HG02759 (cell line): ENCODE measurements at regions not wholly inside any gene's neighbourhood (a gene's known extent, or its start where the extent isn't known, plus 50 kb on each side); places are given as distances from the start of the nearest gene placed in this dataset.
"Not testable (repeated sequence)": the region's sequence is repeated elsewhere in the genome, so short reads cannot be mapped to it uniquely, and the experiment has no call there.

Experiments used
- ATAC-seq: cut with Tn5 transposase; IDR thresholded peaks from one replicate; pipeline ENCODE4 v1.9.1; 2021; ENCODE audit warnings: mild to moderate bottlenecking, moderate library complexity; ENCODE audit not compliant: unreplicated experiment

DNA sequence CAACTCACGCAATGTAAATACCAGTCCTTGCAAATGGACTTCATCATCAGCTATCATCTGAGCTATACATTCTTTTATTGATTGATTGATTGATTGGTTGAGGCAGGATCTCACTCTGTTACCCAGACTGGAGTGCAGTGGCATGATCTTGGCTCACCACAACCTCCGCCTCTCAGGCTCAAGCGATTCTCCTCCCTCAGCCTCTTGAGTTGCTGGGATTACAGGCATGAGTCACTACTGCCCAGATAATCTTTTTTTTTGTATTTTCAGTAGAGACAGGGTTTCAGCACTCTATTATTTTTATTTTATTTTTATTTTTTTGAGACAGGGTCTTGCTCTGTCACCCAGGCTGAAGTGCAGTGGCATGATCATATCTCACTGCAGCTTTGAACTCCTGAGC lies 369.5 kb downstream of the MAT2B start:
- not testable (repeated sequence) for ATAC-seq

DNA sequence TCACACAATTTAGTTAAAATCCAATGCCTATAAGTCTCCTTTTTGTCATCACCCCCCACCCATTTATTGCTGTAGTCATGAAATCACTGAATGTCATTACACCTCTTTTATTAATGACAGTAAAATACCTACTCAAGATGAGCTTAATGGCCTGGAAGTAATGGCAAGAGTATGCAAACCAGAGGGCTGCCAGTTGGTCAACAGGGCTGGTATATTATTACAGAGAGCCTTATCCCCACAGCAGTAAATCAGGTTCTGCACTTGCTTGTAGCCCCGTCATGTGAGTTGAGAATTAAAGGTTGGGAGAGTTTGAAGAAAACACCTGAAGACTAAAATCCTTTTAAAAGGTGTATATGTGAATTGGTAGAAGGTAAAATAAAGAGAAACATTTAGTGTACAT lies 372.4 kb downstream of the MAT2B start:
- ATAC-seq: no peak

DNA sequence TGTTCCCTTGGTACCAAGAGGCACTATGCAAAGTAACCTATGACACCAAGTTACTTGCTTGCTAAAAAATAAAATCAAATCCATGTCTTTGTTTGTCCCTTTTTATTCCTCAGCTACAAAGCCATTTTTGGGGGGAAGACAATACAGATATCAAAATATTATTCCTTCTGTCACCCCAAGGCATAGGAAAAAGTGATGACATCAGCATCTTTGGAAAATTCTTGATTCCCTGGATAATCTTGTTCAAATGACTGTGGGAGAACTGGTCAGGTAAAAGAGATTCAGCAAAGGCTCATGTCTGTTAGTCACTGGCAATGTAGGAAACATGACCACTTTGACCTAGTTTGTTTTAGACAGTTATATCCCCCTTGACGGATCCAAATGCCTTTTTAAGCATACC lies 373.1 kb downstream of the MAT2B start:
- no peak for ATAC-seq

DNA sequence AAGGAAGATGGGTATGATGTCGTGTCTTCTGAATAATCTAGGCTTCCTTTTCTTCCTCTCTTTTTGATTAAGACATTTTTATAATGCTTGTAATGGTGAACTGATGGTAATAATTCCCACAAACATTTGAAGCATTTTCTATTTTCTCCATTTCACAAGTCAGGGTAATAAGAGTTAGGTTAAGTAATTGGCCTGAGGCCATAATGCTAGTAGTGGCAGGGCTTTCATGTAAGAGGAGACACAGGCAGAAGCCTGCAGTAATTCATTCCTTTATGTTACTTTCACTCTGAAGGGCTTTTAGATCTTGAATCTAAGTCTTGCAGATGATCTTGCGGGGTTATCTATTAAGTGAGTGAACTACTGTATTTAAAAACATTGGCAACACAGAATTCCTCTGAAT lies 374.9 kb downstream of the MAT2B start:
- no peak for ATAC-seq

DNA sequence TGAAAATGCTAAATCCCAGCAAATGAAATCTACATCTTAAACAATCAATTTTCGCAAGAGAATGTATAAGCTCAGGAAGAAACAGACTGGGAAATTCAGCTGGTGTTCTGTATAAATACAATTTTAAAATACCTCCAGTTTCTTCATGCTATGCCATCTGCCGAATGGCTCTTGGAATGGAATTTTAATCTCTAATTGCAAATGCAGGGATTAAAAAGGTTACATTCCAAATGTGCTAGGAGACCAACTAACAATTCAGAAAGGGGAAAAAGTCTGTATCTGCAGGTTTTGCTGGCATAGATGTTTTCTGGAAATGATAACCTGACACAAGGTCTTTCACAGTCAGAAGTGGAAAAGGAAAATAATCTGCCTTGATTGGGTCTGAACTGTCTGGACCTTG lies 379.7 kb downstream of the MAT2B start:
- ATAC-seq: no peak

DNA sequence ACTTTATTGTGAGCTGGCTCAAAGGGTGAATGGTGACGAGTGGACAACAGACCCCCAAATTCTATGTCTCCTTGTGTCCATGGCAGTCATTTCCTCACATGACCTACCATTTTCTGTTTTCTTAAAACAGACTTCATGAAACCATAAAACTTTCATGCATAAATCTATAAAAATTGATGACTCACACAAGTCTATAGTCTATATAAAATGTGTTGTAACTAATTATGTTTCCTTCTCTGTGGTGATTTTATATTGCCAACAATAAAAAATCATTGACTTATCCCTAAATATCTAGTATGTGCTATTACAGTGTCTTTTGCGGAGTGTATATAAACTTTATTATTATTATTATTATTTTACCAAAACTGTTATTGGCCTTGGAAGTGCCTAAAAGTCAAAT lies 382.4 kb downstream of the MAT2B start:
- ATAC-seq: no peak

DNA sequence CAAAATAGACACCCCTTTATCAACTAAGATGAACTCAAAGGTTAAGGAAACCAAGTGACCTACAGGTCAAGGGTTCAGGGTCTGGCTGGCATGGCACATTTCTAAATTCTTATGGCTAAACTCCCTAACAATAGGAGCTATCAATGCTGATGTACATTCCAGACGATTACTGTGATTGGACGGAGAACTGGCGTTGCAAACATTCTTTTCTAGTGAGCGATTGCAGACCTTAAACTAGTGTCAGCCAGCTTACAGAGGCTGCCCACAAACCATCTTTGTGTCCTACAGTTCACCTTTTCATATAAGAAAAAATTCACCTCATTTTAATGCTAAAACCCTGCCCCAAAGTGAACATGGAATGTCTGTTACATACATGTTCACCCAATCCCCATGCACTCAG lies 382.9 kb downstream of the MAT2B start:
- no peak for ATAC-seq

DNA sequence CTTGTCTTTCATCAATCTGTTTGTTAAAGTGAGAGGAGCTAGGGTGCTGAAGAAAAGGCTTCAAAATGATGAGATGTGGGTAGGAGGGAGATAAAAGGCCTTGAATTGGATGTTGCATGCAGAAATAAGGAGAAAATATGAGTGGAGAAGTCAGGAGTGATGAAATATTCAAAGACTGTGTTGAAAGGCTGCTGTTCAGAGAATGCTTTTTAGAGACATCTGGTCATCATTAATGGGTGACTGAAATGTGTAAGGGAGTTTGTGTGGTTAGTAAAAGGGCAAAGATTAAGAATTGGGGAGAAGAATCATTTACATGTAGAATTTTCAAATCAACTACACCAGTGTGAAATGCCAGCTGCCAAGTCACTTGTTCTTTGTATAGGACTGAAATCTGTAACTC lies 383.9 kb downstream of the MAT2B start:
- no peak for ATAC-seq

DNA sequence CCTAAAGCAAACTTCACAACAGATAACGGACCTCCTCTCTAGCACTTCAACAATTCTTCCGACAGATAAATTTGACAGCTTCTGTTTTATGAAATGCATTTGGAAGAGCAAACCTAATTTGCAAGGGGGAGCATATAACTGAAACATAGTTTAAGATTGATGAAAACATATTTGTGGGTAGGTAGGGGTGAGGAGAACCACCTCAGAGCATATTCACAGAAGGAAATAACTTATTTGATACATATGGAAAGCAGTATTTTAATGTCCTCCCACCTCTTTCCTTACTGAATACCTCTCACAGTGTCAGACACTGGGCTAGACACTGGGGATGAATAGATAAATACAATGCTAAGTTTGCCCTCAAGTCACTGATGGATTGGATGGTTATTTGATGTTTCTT lies 384.8 kb downstream of the MAT2B start:
- no peak for ATAC-seq

DNA sequence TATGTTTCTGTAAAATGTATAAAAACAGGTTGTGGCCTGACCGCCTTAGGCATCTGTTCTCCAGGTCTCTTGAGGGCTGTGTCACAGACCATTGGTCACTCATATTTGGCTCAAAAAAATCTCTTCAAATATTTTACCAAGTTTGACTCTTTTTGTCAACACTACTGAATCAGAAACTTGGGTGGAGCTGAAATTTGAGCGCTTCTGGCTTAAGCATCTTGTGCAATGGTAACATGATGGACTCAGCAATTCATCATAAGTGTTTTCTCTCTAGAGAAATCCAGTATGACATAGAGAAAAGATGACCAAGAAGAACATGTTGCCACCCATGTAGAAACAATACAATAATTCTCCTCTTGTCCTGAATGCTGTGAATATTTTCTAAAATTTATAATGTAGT lies 387.9 kb downstream of the MAT2B start:
- no peak for ATAC-seq

DNA sequence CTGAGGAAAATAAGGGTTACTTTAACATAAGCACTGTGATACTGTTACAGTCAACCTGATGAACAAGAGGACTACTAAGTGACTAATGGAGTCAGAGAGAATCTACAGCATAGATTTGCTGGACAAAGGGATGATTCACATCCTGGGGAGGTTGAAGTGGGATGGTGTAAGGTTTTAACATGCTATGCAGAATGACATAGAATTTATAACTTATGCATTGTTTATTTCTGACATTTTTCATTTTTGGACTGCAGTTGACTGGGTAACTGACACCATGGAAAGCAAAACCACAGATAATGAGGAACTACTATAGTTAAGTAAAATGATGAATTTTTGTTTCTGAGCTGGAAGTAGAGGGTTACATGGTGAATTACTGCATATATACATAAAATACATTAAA lies 389.2 kb downstream of the MAT2B start:
- no peak for ATAC-seq

DNA sequence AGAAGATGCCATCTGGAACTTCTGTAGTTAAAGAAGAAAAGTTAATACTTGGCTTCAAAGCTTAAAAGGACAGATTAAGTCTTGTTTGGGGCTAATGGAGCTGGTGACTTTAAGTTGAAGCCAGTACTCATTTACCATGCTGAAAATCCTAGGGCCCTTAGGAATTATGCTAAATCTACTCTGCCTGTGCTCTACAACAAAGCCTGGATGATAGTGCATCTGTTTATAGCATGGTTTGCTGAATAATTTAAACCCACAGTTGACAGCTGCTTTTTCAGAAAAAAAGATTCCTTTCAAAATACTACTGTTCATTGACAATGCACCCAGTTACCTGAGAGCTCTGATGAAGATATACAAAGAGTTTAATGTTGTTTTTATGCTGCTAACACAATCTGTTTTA lies 393.5 kb downstream of the MAT2B start:
- no peak for ATAC-seq

DNA sequence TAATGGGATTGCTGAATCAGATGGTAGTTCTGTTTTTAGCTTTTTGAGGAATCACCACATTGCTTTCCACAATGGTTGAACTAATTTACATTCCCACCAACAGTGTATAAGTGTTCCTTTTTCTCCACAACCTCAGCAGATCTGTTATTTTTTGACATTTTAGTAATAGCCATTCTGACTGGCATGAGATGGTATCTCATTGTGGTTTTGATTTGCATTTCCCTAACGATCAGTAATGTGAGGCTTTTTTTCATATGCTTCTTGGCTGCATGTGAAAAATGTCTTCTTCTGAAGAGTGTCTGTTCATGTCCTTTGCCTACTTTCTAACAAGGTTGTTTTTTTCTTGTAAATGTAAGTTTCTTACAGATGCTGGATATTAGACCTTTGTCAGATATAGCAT lies 402.4 kb downstream of the MAT2B start:
- peak; percentile 64 for ATAC-seq

DNA sequence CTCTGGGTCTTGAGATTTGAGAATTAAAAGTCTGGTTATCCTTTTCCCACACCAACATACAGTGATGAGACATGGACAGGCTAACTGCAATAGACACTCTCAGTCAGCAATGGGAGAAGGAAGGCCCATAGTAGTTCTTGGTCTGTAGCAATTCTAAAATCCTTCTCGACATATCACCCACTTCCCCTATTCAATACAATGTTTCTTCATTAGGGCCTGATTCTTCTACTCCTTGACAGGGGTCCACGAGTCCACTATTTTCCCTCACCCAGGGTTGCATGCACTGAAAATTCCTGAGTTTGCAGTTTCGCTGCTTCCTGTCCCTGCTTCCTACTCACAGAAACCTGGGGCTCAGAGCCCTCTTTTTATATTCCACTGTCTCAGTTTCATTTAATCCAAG lies 402.8 kb downstream of the MAT2B start:
- peak; percentile 36 for ATAC-seq

DNA sequence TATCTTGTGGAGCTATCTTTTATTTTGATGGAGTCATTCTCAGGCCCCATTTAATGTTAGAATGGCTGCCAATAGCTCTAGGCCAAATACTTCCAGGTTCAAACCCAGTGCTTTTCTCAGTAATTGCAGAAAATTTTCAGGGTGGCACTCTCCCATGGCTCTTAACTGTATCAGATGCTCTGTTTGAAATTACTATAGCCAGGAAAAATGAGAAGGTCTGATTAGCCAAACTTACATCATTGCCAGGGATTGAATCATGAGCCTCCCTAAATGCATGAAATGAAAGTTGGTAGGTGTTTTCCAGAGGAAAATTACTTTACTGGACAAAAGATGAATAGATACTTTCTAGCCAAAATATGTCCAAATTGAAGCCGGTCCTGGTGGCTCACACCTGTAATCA lies 404.8 kb downstream of the MAT2B start:
- ATAC-seq: no peak

DNA sequence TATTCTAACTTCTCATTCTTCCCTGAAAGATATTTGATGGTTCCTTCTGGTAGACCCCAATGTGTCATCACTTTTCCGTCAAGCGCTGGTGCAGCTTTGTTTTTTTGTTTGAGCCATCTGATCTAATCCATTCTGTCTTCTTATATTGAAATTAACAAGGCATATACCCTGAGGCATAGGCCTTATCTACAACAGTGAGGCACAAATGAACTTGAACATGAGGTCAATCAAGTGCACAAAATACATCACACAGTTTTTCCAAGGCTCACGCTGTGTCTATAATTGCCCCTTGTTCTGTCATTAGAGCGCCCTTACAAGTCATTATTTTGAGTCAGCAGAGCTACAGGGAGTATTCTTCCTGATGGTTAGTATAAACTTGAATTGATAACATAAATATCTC lies 406.6 kb downstream of the MAT2B start:
- no peak for ATAC-seq

DNA sequence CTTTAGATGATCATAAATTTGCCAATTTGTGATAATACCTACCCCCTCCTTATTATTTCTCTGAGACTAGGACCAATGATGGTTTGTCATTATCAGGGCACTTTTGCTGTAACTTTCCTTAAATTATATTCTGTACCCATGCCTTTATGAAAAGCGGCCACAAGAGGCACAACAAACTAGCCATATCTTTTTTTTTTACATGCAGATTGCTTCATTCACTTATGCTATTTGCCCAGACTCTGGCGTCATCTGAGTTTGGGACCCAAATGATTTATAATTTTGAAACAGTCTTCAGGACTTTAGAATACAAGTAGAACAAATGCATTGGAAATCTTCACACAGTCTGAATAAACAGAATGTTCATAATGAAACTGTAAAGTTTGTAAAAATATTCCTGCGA lies 408.1 kb downstream of the MAT2B start:
- no peak for ATAC-seq

DNA sequence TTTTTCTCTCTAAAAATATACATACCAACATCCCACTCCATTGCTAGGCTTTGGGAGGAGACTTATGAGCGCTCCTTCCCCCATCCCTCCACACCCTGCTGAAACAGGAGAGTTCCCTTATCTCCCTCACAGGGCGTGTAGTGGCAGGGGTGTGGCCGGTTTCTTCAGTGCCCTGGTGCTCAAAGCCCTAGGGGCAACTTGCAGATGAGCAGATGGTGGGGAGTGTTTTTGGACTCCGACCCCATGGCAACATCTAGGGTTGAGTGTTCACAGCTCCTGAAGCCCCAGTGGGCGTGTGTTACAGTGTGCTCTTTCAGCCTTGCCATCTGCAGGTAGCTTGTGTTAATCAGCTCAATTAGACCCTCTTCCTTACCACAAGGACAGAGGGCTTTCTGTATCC lies 409.5 kb downstream of the MAT2B start:
- ATAC-seq: peak; percentile 46

DNA sequence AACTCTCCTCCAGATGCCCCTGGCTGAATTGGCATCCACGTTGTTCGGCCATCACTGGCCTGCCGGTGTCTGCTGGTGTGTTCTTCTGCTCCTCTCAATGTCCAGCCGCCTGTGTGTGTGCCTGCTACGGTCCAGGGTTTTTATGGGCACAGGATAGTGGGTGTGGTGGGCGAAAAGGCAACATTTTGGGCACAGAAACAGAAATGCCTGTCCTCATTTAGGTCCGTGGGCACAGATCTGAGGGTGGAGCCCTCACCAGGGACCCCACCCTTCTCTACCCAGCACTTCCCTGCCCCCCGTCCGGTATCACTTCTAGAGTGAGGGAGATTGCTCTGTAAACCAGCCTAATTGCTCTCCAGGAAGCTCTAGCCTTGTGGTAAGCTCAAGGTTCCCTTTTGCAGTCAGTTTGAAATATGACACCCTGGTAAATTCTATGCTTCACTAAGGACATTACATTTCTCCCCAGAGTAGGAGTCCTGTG lies 410.1 kb downstream of the MAT2B start:
- ATAC-seq: peak; percentile 63

DNA sequence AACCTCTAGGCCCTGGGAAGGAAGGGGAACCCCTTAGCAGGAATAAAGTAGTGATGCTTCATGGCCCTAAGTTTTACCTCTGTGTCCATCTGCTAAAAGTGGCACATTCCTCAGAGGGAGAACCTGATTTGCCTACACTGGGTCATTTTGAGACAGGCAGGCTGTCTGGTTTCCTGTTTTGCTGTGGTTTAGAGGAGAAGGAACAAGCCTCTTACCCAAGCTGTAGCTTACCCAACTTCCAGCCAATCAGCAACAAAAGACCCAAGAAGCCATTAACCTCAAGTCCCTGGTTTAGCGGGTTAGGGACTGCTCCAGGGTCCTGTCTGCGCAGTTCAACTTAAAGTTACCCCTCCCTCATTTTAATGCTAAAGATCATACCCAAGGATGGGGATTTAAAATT lies 411.0 kb downstream of the MAT2B start:
- peak; percentile 81 for ATAC-seq

DNA sequence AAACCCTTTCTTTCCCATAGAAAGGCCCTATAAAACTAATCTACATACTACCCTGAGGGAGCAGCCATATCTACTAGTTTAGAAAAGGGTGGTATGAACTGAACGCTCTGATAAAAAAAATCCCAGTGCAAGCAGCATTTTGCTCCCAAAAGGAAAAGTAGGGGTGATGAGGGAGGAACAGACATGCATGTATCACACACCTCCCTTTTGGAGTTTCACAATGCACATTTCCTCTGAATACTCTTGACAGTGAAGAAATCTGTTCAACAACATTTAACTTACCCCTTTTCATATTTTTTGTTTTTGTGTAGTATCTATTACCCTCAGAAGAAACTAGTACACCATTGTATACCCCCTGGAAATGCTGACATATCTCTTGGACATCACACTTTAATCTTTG lies 411.4 kb downstream of the MAT2B start:
- no peak for ATAC-seq

DNA sequence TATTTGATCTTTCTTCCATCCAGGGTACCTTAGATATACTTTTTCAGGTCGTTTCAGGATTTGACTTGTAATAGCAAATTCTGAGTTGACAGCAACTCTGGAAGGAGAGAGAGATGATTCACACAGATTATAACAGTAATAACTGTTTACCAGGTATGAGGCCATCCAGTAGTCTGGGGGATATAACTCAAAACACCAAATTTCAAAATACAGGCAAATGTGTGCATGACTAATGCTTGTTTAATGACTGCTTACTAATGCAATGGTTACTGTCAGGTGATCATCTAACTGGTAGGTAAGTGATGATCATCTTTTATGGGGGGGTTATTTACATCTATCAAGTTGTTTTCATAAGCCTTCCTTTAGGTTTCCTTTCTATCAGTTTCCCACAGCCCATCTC lies 412.3 kb downstream of the MAT2B start:
- ATAC-seq: no peak

DNA sequence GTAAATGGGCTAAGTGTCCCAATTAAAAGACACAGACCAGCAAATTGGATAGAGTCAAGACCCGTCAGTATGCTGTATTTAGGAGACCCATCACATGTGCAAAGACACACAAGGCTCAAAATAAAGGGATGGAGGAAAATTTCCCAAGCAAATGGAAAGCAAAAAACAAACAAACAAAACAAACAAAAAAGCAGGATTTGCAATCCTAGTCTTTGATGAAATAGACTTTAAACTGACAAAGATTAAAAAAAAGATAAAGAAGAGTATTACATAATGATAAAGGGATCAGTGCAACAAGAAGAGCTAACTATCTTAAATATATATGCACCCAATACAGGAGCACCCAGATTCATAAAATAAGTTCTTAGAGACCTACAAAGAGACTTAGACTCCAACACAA lies 429.6 kb downstream of the MAT2B start:
- not testable (repeated sequence) for ATAC-seq

DNA sequence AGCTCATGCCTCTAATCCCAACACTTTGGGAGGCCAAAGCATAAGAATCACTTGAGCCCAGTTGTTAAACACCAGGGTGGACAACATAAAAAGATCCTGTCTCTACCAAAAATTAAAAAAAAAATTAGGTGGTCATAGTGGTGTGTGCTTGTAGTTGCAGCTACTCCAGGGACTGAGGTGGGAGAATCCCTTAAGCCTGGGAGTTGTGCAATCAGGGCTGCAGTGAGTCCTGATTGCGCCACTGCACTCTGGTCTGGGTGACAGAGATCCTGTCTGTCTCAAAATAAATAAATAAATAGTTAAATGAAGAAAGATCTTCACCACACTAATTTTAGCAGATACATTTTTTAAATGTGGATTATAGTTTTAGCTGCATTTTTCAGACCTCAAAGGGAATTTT lies 433.2 kb downstream of the MAT2B start:
- no peak for ATAC-seq
